Activated B cell treated with CpG ODN at 0.5 μM for 24 hours (primary cell): ENCODE measurements at regions not wholly inside any gene's neighbourhood (a gene's known extent, or its start where the extent isn't known, plus 50 kb on each side); places are given as distances from the start of the nearest gene placed in this dataset.

Experiments
- ATAC-seq: fragments of 200-7000 bp; cut with Tn5 transposase; one replicate; pipeline ENCODE4 v1.10.0; 2021; ENCODE audit warnings: low read depth, mild to moderate bottlenecking, moderate library complexity
- CTCF ChIA-PET: fragments of 350-600 bp; sonication (Branson Sonifier 250); formaldehyde crosslinking; loops from one replicate; lab custom pipeline; 2021; ENCODE audit warnings: antibody characterized with exemption; lab: Charles Lee
- POLR2A ChIA-PET: fragments of 350-600 bp; sonication (Branson Sonifier 250); formaldehyde crosslinking; loops from one replicate; lab custom pipeline; 2021; ENCODE audit warnings: antibody characterized with exemption; lab: Charles Lee
- DNase-seq: peaks from one replicate; pipeline ENCODE4 v3.0.0; 2022
- H3K27ac Mint-ChIP-seq: one replicate; pipeline ENCODE4 v1.8.0; 2020; ENCODE audit warnings: mixed read lengths
- H3K27me3 Mint-ChIP-seq: one replicate; pipeline ENCODE4 v1.8.0; 2021; ENCODE audit warnings: mixed read lengths
- H3K36me3 Mint-ChIP-seq: one replicate; pipeline ENCODE4 v1.8.0; 2021; ENCODE audit warnings: low read depth, mixed read lengths
- H3K4me1 Mint-ChIP-seq: one replicate; pipeline ENCODE4 v1.8.0; 2021; ENCODE audit warnings: mixed read lengths
- H3K4me3 Mint-ChIP-seq: one replicate; pipeline ENCODE4 v1.8.0; 2020; ENCODE audit warnings: mild to moderate bottlenecking, mixed read lengths
- H3K9me3 Mint-ChIP-seq: one replicate; pipeline ENCODE4 v1.8.0; 2020; ENCODE audit warnings: mixed read lengths
- CTCF ChIP-seq: fragments of 200-600 bp; IDR thresholded peaks from one replicate; pipeline ENCODE4 v1.8.0; 2022; ENCODE audit warnings: antibody characterized with exemption, mild to moderate bottlenecking
- intact Hi-C: fragments of 100-400 bp; cut with micrococcal nuclease; formaldehyde crosslinking; loops from one replicate; pipeline ENCODE4 v1.15.1; 2024

- ATAC-seq (no peak), DNase-seq (no peak)
- Mint-ChIP-seq H3K27me3 (peaks cover 28% of the 10 kb centered on the region), H3K27ac (no peak overlapping the region), H3K36me3 (no peaks in the 10 kb centered on the region), H3K4me1 (no peaks in the 10 kb centered on the region), H3K9me3 (no peaks in the 10 kb centered on the region), H3K4me3 (no peak overlapping the region)
- CTCF ChIA-PET = no interaction called here
- intact Hi-C loops = no loop called here
- POLR2A ChIA-PET = no interaction called here
- TF ChIP-seq CTCF = no peak
Measured at GRCh38 chr12:108075561-108075960, 53.5 kb upstream of the WSCD2 start.

DNA sequence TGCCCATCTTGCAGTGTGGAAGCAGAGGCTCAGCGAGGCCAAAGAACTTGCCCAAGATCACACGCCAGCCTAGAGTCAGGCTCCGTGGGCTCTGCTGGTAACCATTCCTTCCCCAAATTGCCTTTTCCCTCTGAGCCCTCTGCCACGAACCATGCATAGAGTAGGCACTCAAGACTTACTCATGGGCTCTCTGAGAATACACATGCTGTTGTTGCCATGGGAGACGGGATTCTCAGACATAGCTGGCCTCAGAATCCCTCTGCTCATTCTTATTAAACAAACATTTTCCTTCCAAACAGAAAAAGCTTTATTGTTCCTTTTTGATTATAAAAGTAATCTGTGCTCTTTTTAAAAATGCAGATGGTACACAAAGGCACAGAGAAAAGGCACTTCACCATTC is 52.5 kb upstream of the WSCD2 start:
- H3K4me3 Mint-ChIP-seq = no peak overlapping the region
- CTCF ChIA-PET = no interaction called here
- peaks cover 28% of the 10 kb centered on the region for H3K27me3 Mint-ChIP-seq
- no peak for TF ChIP-seq CTCF
- no peaks in the 10 kb centered on the region for H3K9me3 Mint-ChIP-seq
- intact Hi-C loops = no loop called here
- no peak overlapping the region for H3K27ac Mint-ChIP-seq
- ATAC-seq (no peak), DNase-seq (no peak)
- H3K36me3 Mint-ChIP-seq = no peaks in the 10 kb centered on the region
- H3K4me1 Mint-ChIP-seq = no peaks in the 10 kb centered on the region
- POLR2A ChIA-PET = no interaction called here

DNA sequence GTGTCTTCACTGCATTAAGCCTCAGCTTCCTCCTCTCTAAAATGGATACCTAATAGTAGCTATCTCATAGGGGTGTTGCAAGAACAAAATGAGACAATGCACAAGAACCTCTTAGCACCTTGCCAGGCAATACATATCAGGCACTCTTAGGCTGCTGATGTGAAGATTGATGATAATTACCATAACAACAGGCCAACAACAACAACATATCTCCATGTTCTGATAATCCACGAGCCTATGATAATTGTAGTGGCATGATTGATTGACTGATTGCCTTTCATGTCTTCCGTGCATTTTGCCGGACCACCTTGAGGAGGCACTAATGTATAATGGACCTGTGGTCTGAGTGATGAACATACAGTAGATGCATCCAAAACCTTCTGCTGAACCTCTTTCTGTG is 50.7 kb upstream of the WSCD2 start:
- intact Hi-C loops = no loop called here
- H3K27ac Mint-ChIP-seq = no peak overlapping the region
- ATAC-seq (no peak), DNase-seq (no peak)
- TF ChIP-seq CTCF = no peak
- H3K4me3 Mint-ChIP-seq = no peak overlapping the region
- H3K4me1 Mint-ChIP-seq = no peaks in the 10 kb centered on the region
- CTCF ChIA-PET = no interaction called here
- POLR2A ChIA-PET = no interaction called here
- H3K36me3 Mint-ChIP-seq = no peaks in the 10 kb centered on the region
- H3K9me3 Mint-ChIP-seq = peaks cover 2% of the 10 kb centered on the region
- H3K27me3 Mint-ChIP-seq = peaks cover 32% of the 10 kb centered on the region
